Mucosa of descending colon (tissue), 3 donors: ENCODE measurements at regions not wholly inside any gene's neighbourhood (a gene's known extent, or its start where the extent isn't known, plus 50 kb on each side); places are given as distances from the start of the nearest gene placed in this dataset.

ENCODE experiments used
- ATAC-seq: fragments of 200-7000 bp; cut with Tn5 transposase; one replicate; pipeline ENCODE4 v1.9.1; 2020; ENCODE audit warnings: mild to moderate bottlenecking, moderate library complexity
- DNase-seq, 3 donors: peaks; one replicate each; pipeline ENCODE4 v3.0.0-alpha.2; 2020
- H3K36me3 ChIP-seq: fragments of 200-600 bp; one replicate; pipeline ENCODE4 v1.8.0; 2021; ENCODE audit warnings: low read depth, mild to moderate bottlenecking
- H3K4me1 ChIP-seq: fragments of 200-600 bp; one replicate; pipeline ENCODE4 v1.8.0; 2021; ENCODE audit warnings: low read depth, mild to moderate bottlenecking
- H3K4me3 ChIP-seq: fragments of 200-600 bp; one replicate; pipeline ENCODE4 v1.8.0; 2021; ENCODE audit warnings: mild to moderate bottlenecking
- H3K9me3 ChIP-seq: fragments of 200-600 bp; one replicate; pipeline ENCODE4 v1.8.0; 2021; ENCODE audit warnings: mild to moderate bottlenecking
- intact Hi-C, 2 donors: fragments of 100-400 bp; cut with DNase I in 1 of 2; cut with micrococcal nuclease in 1 of 2; formaldehyde crosslinking; loops; one replicate each; pipeline versions ENCODE4 v1.11.0 to v1.11.1; 2022; cut with DNase I, micrococcal nuclease
- TF ChIP-seq, protein P1 (sequence below): fragments of 200-600 bp; IDR thresholded peaks from one replicate; pipeline ENCODE4 v1.8.0; 2022; ENCODE audit warnings: antibody characterized with exemption, mild to moderate bottlenecking
- donor health status: DM: no; HTN: no; CAD: no; lungs with moderate emphysema.
- donor health status: DM: no; HTN: no; CAD: no.
- donor health status: DM: no; HTN: yes; CAD: no.

- TF ChIP-seq, protein P1, sequence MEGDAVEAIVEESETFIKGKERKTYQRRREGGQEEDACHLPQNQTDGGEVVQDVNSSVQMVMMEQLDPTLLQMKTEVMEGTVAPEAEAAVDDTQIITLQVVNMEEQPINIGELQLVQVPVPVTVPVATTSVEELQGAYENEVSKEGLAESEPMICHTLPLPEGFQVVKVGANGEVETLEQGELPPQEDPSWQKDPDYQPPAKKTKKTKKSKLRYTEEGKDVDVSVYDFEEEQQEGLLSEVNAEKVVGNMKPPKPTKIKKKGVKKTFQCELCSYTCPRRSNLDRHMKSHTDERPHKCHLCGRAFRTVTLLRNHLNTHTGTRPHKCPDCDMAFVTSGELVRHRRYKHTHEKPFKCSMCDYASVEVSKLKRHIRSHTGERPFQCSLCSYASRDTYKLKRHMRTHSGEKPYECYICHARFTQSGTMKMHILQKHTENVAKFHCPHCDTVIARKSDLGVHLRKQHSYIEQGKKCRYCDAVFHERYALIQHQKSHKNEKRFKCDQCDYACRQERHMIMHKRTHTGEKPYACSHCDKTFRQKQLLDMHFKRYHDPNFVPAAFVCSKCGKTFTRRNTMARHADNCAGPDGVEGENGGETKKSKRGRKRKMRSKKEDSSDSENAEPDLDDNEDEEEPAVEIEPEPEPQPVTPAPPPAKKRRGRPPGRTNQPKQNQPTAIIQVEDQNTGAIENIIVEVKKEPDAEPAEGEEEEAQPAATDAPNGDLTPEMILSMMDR: no peak
- intact Hi-C loops: no loop called here
- no peak for ATAC-seq
- no peak for DNase-seq
- no peaks in the 10 kb centered on the region for H3K4me1 ChIP-seq
- H3K4me3 ChIP-seq: no peak overlapping the region
- no peaks in the 10 kb centered on the region for H3K36me3 ChIP-seq
- H3K9me3 ChIP-seq: no peaks in the 10 kb centered on the region
These were observed 60.1 kb upstream of the PCSK6 start for GRCh38 chr15:101549647-101550046.

- H3K4me3 ChIP-seq: no peak overlapping the region
- no peaks in the 10 kb centered on the region for H3K4me1 ChIP-seq
- ATAC-seq (no peak), DNase-seq (no peak)
- intact Hi-C loops: no loop called here
- H3K36me3 ChIP-seq: no peaks in the 10 kb centered on the region
- H3K9me3 ChIP-seq: no peaks in the 10 kb centered on the region
- TF ChIP-seq, protein P1: no peak
These were observed 58.2 kb upstream of the PCSK6 start for GRCh38 chr15:101547737-101548136.

GRCh38 chr15:101545548-101546505 is 56.3 kb upstream of the PCSK6 start:
- DNase-seq (no peak), ATAC-seq (no peak)
- intact Hi-C loops: no loop called here
- TF ChIP-seq, protein P1: no peak
- Histone ChIP-seq H3K4me1 (no peaks in the 10 kb centered on the region), H3K36me3 (no peaks in the 10 kb centered on the region), H3K4me3 (no peak overlapping the region), H3K9me3 (no peaks in the 10 kb centered on the region)

GRCh38 chr15:101544613-101544945 is 55.1 kb upstream of the PCSK6 start:
- DNase-seq (no peak), ATAC-seq (no peak)
- TF ChIP-seq, protein P1: no peak
- intact Hi-C loops: no loop called here
- no peak overlapping the region for H3K4me3 ChIP-seq
- H3K9me3 ChIP-seq: no peaks in the 10 kb centered on the region
- no peaks in the 10 kb centered on the region for H3K4me1 ChIP-seq
- no peaks in the 10 kb centered on the region for H3K36me3 ChIP-seq

DNA sequence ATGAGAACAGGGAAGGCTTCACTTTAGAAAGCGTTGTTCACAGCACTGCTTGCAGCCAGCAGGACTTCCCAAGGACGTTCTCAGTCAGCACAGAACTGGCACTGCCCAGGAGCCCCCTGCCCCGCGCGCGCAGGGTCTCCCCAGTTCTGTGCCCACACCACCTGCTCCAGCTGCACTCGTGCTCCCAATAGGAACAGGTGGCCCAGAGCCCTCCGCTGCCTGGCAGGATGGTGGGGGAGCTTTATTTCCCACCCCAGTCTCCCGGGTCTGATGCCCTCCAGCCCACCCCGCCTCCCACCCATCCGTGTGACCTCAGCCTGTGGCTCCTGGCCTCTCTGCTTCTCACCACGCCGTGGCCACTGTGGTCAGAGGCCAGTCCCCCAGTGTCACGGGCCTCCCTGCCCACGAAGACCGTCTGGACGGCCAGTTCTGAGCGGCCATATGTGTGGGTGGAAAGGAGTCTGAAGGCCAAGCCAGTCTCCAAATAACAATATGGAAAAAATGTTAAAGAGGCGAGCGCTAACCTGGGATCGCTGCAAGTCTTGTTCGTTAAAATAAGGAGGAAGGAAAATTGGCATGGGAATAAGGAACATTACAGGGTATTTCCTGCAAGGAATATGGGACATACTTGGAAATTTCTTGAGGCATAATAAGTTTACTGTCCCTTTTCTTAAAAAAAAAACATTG is 54.6 kb upstream of the PCSK6 start:
- DNase-seq (no peak), ATAC-seq (no peak)
- intact Hi-C loops: no loop called here
- TF ChIP-seq, protein P1: no peak
- Histone ChIP-seq H3K36me3 (no peaks in the 10 kb centered on the region), H3K4me1 (no peaks in the 10 kb centered on the region), H3K4me3 (no peak overlapping the region), H3K9me3 (no peaks in the 10 kb centered on the region)
